ENCODE measurements at regions not wholly inside any gene's neighbourhood (a gene's known extent, or its start where the extent isn't known, plus 50 kb on each side); places are given as distances from the start of the nearest gene placed in this dataset.

DNA sequence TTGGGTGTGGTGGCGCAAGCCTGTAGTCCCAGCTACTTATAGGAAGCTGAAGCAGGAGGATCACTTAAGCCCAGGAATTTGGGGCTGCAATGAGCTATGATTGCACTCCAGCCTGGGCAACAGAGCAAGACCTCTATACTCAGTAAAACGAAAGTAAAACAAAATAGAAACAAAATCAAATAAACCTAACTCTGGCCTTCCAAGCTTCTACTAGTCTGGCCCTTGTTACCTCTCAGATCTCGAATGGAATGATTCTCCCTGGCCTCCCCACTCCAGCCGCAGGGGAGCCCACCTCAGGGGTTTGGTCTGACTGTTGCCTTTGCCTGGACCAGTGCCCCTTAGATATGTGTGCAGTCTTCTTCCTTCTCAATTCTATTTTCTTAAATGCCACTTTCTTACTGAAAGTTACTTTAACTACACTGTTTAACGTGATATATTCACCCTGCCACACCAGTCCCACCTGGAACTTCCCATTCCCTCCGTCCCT, 160.0 kb upstream of the GCFC2 start:
- DNase-seq (ENCODE audit: low read depth), result no peak
- H3K4me3 ChIP-seq (ENCODE audit: low read length), result no peak overlapping the region
- TF ChIP-seq, protein P1, sequence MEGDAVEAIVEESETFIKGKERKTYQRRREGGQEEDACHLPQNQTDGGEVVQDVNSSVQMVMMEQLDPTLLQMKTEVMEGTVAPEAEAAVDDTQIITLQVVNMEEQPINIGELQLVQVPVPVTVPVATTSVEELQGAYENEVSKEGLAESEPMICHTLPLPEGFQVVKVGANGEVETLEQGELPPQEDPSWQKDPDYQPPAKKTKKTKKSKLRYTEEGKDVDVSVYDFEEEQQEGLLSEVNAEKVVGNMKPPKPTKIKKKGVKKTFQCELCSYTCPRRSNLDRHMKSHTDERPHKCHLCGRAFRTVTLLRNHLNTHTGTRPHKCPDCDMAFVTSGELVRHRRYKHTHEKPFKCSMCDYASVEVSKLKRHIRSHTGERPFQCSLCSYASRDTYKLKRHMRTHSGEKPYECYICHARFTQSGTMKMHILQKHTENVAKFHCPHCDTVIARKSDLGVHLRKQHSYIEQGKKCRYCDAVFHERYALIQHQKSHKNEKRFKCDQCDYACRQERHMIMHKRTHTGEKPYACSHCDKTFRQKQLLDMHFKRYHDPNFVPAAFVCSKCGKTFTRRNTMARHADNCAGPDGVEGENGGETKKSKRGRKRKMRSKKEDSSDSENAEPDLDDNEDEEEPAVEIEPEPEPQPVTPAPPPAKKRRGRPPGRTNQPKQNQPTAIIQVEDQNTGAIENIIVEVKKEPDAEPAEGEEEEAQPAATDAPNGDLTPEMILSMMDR (IDR thresholded peaks at IDR 0.05; ENCODE audit: insufficient read depth, low read depth, low read length, missing control alignments), result no peak

DNA sequence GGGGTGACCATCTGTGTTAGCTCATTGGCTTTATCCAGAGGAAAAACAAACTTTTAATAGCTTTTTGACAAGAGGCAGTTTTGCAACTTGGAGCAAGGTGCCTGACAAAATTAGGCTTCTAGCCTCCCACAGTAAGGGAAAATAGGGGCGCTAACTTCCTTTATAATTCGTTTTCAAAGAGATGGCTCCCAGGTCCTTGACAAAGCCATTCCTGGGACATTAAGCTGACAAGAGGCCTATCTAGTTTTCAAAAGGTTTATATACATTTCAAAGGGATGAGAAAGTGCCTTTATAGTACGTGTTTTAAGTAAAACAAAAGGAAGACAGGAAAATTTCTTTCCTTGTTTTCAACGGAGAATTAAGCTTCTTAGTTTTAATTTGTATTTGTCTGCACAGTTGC, 159.4 kb upstream of the GCFC2 start:
- no peak overlapping the region for H3K4me3 ChIP-seq (ENCODE audit: low read length)
- TF ChIP-seq, protein P1 (IDR thresholded peaks at IDR 0.05; ENCODE audit: insufficient read depth, low read depth, low read length, missing control alignments), result no peak
- no peak for DNase-seq (ENCODE audit: low read depth)

DNA sequence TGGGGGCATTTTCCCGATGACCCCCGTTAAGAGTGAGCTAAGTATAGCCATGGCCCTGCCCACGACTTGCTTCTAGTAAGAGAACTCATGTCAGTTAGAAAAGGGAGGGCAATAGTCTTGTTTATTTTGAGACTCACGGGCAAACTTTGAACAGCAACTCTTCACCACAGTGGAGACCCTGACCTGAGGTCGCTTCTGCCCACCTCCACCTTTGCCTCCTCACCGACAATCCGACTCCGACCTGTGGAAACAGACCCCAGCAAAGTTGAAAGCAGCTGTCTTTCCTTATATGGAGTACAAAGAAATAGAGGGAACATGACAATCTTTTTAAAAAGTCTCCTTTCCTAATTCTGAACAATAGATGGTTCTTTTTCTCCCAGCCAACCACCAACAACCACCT, 155.0 kb upstream of the GCFC2 start:
- no peak overlapping the region for H3K4me3 ChIP-seq (ENCODE audit: low read length)
- TF ChIP-seq, protein P1 (IDR thresholded peaks at IDR 0.05; ENCODE audit: insufficient read depth, low read depth, low read length, missing control alignments), result no peak
- no peak for DNase-seq (ENCODE audit: low read depth)

DNA sequence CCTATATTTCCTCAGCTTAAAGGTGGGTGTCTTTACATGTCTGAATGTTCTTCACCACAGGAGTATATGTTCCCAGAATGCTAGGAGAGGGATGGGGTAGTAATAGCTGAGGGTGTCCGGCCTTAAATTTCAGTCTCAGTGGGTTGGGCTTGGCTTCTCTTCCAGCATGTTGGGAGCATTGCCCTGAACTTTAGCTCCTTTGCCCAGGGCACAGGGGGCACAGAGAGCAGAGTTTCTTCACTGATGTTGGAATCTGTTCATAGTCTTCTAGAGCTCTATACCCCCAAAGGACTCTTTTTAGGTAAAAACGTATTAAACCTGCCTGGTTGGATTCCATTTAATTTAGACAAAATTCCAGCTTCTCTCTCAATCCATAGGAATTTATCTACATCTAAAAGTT, 154.4 kb upstream of the GCFC2 start:
- no peak overlapping the region for H3K4me3 ChIP-seq (ENCODE audit: low read length)
- TF ChIP-seq, protein P1 (IDR thresholded peaks at IDR 0.05; ENCODE audit: insufficient read depth, low read depth, low read length, missing control alignments), result no peak
- no peak for DNase-seq (ENCODE audit: low read depth)

DNA sequence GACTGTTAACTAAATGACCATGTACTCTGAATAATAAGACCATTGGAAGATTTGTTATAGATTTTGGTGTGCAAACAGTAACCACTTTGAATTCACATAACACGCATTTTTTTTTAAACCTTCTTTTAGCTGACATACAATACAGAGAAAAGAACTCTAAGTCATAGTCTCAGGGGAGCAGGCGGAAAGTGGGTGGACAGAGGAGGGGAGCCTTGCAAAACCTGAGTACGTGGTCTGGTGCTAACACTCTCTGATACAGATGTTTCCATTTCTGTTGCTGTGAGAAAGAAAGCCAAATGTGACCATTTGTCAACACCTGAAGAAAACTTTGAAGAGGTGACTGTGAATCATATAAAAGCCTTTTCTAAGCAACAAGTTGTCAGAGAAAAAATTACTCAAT, 151.8 kb upstream of the GCFC2 start:
- no peak for DNase-seq (ENCODE audit: low read depth)
- TF ChIP-seq, protein P1 (IDR thresholded peaks at IDR 0.05; ENCODE audit: insufficient read depth, low read depth, low read length, missing control alignments), result no peak
- H3K4me3 ChIP-seq (ENCODE audit: low read length), result no peak overlapping the region

DNA sequence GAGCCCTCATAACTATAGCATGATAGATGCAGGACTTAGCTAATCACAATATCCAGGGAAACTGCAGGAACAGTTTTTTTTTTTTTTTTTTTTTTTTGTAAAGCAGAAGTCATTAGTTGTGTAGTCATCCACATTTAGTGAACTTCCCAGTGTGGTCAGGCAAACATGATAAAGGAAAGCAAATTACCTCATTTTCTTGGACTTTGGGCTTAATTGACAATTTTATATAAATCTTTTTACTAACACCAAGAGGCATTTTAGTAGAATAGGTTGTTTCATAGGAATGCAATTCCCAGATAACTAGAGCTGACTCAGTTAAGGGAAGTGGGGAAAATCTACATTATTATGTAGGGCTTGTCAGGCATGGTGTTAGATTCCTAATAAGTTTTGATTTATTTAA, 142.7 kb upstream of the GCFC2 start:
- H3K4me3 ChIP-seq (ENCODE audit: low read length), result no peak overlapping the region
- DNase-seq (ENCODE audit: low read depth), result no peak
- TF ChIP-seq, protein P1 (IDR thresholded peaks at IDR 0.05; ENCODE audit: insufficient read depth, low read depth, low read length, missing control alignments), result no peak

DNA sequence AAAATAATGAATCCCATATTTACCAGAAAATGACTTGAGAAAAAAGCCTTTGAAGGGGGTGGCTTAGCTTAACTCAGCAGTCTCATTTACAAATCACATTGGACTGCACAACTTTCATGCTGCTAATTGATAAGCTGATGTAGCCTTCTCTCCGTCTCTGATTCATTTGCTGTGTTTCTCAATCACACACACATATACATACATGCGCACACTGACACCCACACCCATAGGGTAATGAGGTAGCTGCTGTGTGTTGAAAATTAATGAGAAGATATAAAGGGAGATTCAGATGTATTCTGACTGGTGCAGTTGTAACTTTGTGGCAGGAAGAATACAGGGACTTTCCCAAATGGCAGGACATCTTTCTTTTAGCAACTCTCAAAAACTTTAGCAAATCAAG, 141.9 kb upstream of the GCFC2 start:
- DNase-seq (ENCODE audit: low read depth), result no peak
- TF ChIP-seq, protein P1 (IDR thresholded peaks at IDR 0.05; ENCODE audit: insufficient read depth, low read depth, low read length, missing control alignments), result no peak
- no peak overlapping the region for H3K4me3 ChIP-seq (ENCODE audit: low read length)

All from epithelial cell of esophagus (primary cell).